Coronary artery (tissue), 2 donors: ENCODE measurements at regions not wholly inside any gene's neighbourhood (a gene's known extent, or its start where the extent isn't known, plus 50 kb on each side); places are given as distances from the start of the nearest gene placed in this dataset.

ENCODE experiments used
- DNase-seq: peaks from one replicate; pipeline ENCODE4 v3.0.0-alpha.2; 2017; ENCODE audit warnings: low spot score
- H3K27ac ChIP-seq, 2 donors: fragments of 200-600 bp; sonication (generic); one replicate each; pipeline ENCODE4 v1.5.1; 2016 to 2019
- H3K4me3 ChIP-seq: fragments of 200-600 bp; sonication (generic); 2 replicates; pipeline ENCODE4 v1.5.1; 2016; ENCODE audit warnings: mild to moderate bottlenecking, moderate library complexity
- TF ChIP-seq, protein P1 (sequence below): fragments of 200-600 bp; sonication (generic); IDR thresholded peaks from one replicate; pipeline ENCODE4 v1.5.1; 2019; ENCODE audit warnings: antibody characterized with exemption

- no peak for DNase-seq
- TF ChIP-seq, protein P1, sequence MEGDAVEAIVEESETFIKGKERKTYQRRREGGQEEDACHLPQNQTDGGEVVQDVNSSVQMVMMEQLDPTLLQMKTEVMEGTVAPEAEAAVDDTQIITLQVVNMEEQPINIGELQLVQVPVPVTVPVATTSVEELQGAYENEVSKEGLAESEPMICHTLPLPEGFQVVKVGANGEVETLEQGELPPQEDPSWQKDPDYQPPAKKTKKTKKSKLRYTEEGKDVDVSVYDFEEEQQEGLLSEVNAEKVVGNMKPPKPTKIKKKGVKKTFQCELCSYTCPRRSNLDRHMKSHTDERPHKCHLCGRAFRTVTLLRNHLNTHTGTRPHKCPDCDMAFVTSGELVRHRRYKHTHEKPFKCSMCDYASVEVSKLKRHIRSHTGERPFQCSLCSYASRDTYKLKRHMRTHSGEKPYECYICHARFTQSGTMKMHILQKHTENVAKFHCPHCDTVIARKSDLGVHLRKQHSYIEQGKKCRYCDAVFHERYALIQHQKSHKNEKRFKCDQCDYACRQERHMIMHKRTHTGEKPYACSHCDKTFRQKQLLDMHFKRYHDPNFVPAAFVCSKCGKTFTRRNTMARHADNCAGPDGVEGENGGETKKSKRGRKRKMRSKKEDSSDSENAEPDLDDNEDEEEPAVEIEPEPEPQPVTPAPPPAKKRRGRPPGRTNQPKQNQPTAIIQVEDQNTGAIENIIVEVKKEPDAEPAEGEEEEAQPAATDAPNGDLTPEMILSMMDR, result no peak
- Histone ChIP-seq H3K4me3 (no peak overlapping the region), H3K27ac (no peak overlapping the region)
Measured at GRCh38 chr9:118023644-118024043, 319.4 kb downstream of the TLR4 start.

GRCh38 chr9:118028225-118028624, 324.0 kb downstream of the TLR4 start:
- TF ChIP-seq, protein P1, result no peak
- Histone ChIP-seq H3K27ac (no peak overlapping the region), H3K4me3 (no peak overlapping the region)
- no peak for DNase-seq

- TF ChIP-seq, protein P1, result no peak
- DNase-seq, result no peak
- Histone ChIP-seq H3K4me3 (no peak overlapping the region), H3K27ac (no peak overlapping the region)
Measured at GRCh38 chr9:118029425-118029824, 325.2 kb downstream of the TLR4 start.

DNA sequence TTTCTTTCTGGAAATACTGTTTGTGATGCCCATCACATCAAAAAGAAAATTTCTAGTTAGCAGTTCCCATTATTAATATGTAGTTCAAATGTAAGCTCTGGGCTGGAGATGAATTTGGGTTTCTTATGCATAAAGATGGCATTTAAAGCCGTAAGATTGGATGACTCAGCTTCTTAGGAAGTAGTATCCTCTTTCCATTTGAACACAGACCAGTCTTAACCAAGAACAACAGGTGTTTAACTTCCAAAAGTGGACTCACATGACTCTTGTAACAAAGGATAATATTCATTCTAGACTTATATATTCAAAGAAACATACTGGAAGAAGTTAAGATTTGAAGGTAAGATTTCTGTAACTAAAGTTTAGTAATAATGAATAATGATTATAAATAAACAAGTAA, 330.5 kb downstream of the TLR4 start:
- TF ChIP-seq, protein P1, result no peak
- Histone ChIP-seq H3K27ac (no peak overlapping the region), H3K4me3 (no peak overlapping the region)
- DNase-seq, result no peak

- no peak for DNase-seq
- TF ChIP-seq, protein P1, result no peak
- Histone ChIP-seq H3K27ac (no peak overlapping the region), H3K4me3 (no peak overlapping the region)
Measured at GRCh38 chr9:118038713-118039112, 334.5 kb downstream of the TLR4 start.

- TF ChIP-seq, protein P1, result no peak
- DNase-seq, result no peak
- Histone ChIP-seq H3K4me3 (no peak overlapping the region), H3K27ac (no peak overlapping the region)
Measured at GRCh38 chr9:118058227-118058626, 354.0 kb downstream of the TLR4 start.

- TF ChIP-seq, protein P1, result no peak
- DNase-seq, result no peak
Measured at GRCh38 chr9:118059484-118060278, 355.5 kb downstream of the TLR4 start.

More at GRCh38 chr9:118059484-118060278, 355.5 kb downstream of the TLR4 start:
- Histone ChIP-seq H3K4me3 (no peak overlapping the region), H3K27ac (no peak overlapping the region)
